Colonic mucosa (tissue), 4 donors: ENCODE measurements at regions not wholly inside any gene's neighbourhood (a gene's known extent, or its start where the extent isn't known, plus 50 kb on each side); places are given as distances from the start of the nearest gene placed in this dataset.

Experiments used
- DNase-seq: peaks from one replicate; pipeline ENCODE4 v3.0.0-alpha.2; 2020
- H3K27ac ChIP-seq: fragments of 200-600 bp; one replicate; pipeline ENCODE4 v1.8.0; 2021
- H3K27me3 ChIP-seq: fragments of 200-600 bp; one replicate; pipeline ENCODE4 v1.8.0; 2021
- H3K36me3 ChIP-seq: fragments of 200-600 bp; one replicate; pipeline ENCODE4 v1.8.0; 2021
- H3K4me1 ChIP-seq: fragments of 200-600 bp; one replicate; pipeline ENCODE4 v1.8.0; 2021; ENCODE audit warnings: mild to moderate bottlenecking
- H3K4me3 ChIP-seq: fragments of 200-600 bp; one replicate; pipeline ENCODE4 v1.8.0; 2021
- H3K9ac ChIP-seq, 2 donors: one replicate each; pipeline ENCODE4 v1.7.0; 2013; ENCODE audit warnings: control low read depth in 2 of 2, low read depth in 2 of 2, low read length in 2 of 2
- H3K9me3 ChIP-seq: fragments of 200-600 bp; one replicate; pipeline ENCODE4 v1.8.0; 2021
- intact Hi-C: fragments of 100-400 bp; cut with DNase I; formaldehyde crosslinking; loops from one replicate; pipeline ENCODE4 v1.14.1; 2022
- TF ChIP-seq, protein P1 (sequence below): fragments of 200-600 bp; IDR thresholded peaks from one replicate; pipeline ENCODE4 v1.8.0; 2022; ENCODE audit warnings: antibody characterized with exemption, mild to moderate bottlenecking
- donor health status: healthy.
- donor health status: DM: no; HTN: no; CAD: no.
- donor health status: DM: no; HTN: no; CAD: no.

DNA sequence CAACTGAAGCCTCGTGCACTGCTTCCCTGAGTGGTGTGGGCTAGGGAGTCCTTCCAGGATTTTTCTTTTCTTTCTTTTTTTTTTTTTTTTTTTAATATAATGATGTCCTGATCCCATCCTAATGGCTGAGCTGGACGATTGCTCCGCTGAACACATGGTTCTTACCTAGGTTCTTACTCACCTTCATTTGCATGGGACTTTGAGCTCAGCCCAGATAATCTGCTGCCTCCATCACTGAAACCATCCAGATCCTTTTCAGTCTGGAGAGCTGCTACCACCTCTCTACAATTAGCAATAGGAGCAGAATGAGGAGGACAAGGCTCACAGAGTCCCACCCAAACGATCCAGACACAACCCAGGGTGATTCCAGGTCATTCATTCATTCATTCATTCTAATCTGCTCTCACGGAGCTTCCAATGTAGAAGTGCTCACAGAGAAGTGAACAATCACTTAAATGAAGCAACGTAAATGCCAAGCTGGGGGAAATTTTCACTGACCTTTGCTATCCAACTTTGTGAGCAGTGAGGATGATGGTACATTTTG, 246.3 kb upstream of the RREB1 start:
- Histone ChIP-seq H3K36me3 (no peaks in the 10 kb centered on the region), H3K4me1 (no peaks in the 10 kb centered on the region), H3K9ac (no peak overlapping the region), H3K27ac (peak overlapping the region; percentile 63), H3K9me3 (no peaks in the 10 kb centered on the region), H3K4me3 (no peak overlapping the region), H3K27me3 (no peaks in the 10 kb centered on the region)
- peak; percentile 50 for DNase-seq
- TF ChIP-seq, protein P1, sequence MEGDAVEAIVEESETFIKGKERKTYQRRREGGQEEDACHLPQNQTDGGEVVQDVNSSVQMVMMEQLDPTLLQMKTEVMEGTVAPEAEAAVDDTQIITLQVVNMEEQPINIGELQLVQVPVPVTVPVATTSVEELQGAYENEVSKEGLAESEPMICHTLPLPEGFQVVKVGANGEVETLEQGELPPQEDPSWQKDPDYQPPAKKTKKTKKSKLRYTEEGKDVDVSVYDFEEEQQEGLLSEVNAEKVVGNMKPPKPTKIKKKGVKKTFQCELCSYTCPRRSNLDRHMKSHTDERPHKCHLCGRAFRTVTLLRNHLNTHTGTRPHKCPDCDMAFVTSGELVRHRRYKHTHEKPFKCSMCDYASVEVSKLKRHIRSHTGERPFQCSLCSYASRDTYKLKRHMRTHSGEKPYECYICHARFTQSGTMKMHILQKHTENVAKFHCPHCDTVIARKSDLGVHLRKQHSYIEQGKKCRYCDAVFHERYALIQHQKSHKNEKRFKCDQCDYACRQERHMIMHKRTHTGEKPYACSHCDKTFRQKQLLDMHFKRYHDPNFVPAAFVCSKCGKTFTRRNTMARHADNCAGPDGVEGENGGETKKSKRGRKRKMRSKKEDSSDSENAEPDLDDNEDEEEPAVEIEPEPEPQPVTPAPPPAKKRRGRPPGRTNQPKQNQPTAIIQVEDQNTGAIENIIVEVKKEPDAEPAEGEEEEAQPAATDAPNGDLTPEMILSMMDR, result no peak
- intact Hi-C loops, result no loop called here

DNA sequence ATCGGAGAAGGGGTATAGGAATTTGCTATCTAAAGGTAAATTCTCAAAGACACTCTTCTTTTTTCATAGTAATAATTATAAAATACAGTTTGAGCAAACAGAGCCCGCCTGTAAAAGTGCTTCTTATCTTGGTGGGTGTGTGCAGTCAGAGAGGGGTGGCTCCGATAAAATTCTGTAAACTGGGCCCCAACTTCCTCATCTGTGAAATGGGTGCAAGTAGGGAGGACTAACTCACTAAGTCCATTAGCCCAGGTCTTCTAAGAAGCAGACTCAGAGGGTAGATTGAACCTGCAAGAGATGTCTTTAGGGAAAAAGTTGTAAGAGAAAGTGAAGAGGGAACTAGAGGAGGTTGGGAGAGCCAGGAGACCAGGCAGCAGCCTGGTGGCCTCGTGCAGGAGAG, 245.8 kb upstream of the RREB1 start:
- no peak overlapping the region for H3K4me3 ChIP-seq
- no peaks in the 10 kb centered on the region for H3K36me3 ChIP-seq
- no peaks in the 10 kb centered on the region for H3K9me3 ChIP-seq
- H3K9ac ChIP-seq, result no peak overlapping the region
- DNase-seq, result no peak
- H3K4me1 ChIP-seq, result no peaks in the 10 kb centered on the region
- intact Hi-C loops, result no loop called here
- H3K27me3 ChIP-seq, result no peaks in the 10 kb centered on the region
- TF ChIP-seq, protein P1, result no peak
- peak overlapping the region; percentile 63 for H3K27ac ChIP-seq

DNA sequence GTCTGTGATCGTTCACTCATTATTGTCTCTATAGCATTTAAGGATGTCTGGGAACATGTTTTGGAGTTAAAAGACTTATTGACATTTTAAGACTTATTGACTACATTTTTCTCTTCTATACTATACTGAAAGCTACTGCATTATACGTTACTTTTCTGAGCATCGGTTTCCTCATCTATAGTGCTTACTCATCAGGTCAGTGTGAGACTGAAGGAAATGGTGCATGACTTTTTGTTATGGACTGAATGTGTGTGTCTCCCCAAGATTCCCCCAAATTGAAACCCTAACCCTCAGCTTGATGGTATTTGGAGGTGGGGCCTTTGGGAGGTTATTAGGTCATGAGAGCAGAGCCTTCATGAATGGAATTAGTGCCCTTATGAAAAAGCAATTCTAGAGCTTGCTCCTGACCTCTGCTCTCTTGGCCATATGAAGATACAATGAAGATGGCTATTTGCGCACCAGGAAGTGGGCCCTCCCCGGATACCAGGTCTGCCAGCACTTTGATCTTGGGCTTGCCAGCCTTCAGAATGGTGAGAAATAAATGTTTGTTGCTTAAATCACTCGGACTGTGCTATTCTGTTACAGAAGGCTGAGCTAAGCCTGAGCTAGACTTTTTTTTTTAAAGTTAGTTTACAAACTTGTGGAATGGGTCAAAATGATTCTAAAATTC, 243.7 kb upstream of the RREB1 start:
- TF ChIP-seq, protein P1, result no peak
- H3K4me3 ChIP-seq, result no peak overlapping the region
- H3K27me3 ChIP-seq, result no peaks in the 10 kb centered on the region
- intact Hi-C loops, result no loop called here
- no peaks in the 10 kb centered on the region for H3K9me3 ChIP-seq
- peak overlapping the region; percentile 29 for H3K27ac ChIP-seq
- H3K9ac ChIP-seq, result no peak overlapping the region
- no peaks in the 10 kb centered on the region for H3K4me1 ChIP-seq
- no peak for DNase-seq
- H3K36me3 ChIP-seq, result no peaks in the 10 kb centered on the region

DNA sequence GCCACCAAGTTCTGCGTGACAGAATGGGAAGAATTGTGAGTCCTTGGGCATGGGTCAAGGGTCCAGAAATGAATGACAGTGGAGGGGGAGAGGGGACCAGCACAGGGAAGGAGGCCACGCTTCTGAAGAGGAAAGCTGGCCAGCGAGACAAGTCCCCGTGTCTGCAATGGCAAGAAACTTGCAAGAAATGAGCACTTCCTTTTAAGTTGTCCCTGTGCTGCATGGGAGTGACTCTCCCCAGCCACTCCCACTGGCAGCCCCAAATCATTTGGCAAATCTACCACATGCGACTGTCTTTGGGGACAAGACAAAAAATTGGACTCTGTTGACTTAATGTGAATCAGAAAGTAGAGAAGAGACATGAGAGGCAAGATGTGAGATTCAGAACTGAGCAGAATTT, 242.2 kb upstream of the RREB1 start:
- intact Hi-C loops, result no loop called here
- no peak for DNase-seq
- H3K9ac ChIP-seq, result no peak overlapping the region
- H3K4me1 ChIP-seq, result no peaks in the 10 kb centered on the region
- TF ChIP-seq, protein P1, result no peak
- no peak overlapping the region for H3K4me3 ChIP-seq
- no peaks in the 10 kb centered on the region for H3K36me3 ChIP-seq
- no peak overlapping the region for H3K27ac ChIP-seq
- no peaks in the 10 kb centered on the region for H3K9me3 ChIP-seq
- no peaks in the 10 kb centered on the region for H3K27me3 ChIP-seq

DNA sequence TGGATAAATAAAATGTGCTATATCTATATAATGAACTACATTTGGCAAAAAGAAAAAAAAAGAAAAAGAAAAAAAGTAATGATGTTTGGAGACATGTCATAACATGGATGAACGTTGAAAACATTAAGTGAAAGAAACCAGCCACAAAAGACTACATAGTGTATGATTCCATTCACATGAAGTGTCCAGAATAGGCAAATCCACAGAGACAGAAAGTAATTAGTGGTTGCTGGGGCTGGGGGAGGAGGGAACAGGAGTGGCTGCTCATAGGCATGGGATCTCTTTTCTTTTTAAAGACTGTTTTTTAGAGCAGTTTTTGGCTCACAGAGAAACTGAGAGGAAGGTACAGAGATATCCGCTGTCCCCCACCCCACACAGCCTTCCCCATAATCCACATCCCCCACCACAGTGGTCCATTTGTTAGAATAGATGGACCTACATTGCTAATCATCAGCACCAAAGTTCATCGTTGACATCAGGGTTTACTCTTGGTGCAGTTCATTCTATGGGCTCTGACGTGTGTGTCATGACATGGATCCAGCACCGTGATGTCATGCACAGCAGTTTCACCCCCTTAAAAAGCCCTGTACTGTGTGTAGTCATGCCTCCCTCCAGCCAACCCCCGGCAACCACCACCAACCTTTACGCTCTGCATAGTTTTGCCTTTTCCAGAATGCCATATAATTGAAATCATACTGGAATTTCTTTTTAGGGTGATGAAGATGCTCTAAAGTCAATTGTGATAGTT, 240.9 kb upstream of the RREB1 start:
- no peak for DNase-seq
- H3K27ac ChIP-seq, result no peak overlapping the region
- TF ChIP-seq, protein P1, result no peak
- intact Hi-C loops, result no loop called here
- no peak overlapping the region for H3K9ac ChIP-seq
- no peaks in the 10 kb centered on the region for H3K9me3 ChIP-seq
- no peak overlapping the region for H3K4me3 ChIP-seq
- H3K4me1 ChIP-seq, result no peaks in the 10 kb centered on the region
- no peaks in the 10 kb centered on the region for H3K36me3 ChIP-seq
- H3K27me3 ChIP-seq, result no peaks in the 10 kb centered on the region
